GM18499 (cell line): ENCODE measurements at regions not wholly inside any gene's neighbourhood (a gene's known extent, or its start where the extent isn't known, plus 50 kb on each side); places are given as distances from the start of the nearest gene placed in this dataset.
"Not testable (repeated sequence)": the region's sequence is repeated elsewhere in the genome, so short reads cannot be mapped to it uniquely, and the experiment has no call there.

Experiments used
- ATAC-seq: cut with Tn5 transposase; IDR thresholded peaks from one replicate; pipeline ENCODE4 v1.9.1; 2021; ENCODE audit warnings: moderate number of reproducible peaks; ENCODE audit not compliant: insufficient read depth, unreplicated experiment

DNA sequence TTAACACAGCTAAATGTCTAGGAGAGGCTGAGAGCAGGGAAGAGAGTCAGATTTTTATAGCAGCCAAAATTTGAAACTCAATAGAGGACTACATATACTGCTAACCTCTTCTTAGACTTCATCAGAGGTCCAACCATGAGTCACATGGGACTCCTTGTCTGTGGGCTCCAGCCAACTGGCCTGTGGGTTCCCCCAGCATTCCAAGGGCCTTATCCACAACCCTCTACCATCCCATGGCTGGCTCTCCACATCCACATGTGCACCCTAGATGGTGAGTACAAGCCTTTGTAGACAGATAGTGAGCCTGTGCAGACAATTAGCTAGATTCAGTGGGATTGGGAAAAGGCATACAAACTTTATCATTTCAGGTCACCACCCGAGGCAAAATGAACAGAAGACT lies 901.9 kb upstream of the ZEB2 start:
- no peak for ATAC-seq

DNA sequence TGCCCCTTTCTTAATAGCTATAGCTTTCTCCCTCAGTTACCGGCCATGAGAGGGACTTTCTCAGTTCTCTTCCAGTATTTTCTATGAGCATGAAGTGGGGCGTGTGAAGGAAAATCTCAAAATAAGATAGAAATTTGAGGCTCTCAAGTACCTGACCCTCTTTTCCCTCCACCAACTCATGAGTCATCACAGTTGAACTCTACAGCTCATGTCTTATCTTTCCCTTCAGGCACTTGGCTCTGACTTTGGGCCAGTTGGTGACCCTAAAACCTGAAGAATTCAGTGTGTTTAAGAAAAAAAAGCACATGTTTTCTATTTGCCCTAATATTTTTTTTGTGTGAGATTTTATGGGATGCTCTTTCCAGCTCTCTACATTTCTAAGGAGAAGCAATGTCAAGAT lies 896.7 kb upstream of the ZEB2 start:
- no peak for ATAC-seq

DNA sequence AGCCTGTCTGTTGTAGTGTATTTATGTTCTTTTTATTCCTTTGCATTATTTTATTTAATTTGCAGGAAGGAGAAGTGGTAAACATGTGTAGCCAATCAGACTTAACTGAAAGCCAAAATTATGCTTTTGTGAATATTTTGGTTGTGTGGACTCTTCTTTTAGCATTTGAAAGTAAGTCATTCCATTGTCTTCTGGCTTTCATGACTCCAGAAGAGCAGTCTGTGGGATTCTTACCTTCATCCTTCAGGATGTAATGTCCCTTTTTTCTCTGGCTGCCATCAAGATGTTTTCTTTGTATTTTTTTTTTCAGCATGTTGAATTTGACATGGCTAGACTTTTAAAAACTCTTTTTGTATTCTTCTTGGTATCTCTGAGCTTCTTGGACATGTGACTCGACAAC lies 895.2 kb upstream of the ZEB2 start:
- no peak for ATAC-seq

DNA sequence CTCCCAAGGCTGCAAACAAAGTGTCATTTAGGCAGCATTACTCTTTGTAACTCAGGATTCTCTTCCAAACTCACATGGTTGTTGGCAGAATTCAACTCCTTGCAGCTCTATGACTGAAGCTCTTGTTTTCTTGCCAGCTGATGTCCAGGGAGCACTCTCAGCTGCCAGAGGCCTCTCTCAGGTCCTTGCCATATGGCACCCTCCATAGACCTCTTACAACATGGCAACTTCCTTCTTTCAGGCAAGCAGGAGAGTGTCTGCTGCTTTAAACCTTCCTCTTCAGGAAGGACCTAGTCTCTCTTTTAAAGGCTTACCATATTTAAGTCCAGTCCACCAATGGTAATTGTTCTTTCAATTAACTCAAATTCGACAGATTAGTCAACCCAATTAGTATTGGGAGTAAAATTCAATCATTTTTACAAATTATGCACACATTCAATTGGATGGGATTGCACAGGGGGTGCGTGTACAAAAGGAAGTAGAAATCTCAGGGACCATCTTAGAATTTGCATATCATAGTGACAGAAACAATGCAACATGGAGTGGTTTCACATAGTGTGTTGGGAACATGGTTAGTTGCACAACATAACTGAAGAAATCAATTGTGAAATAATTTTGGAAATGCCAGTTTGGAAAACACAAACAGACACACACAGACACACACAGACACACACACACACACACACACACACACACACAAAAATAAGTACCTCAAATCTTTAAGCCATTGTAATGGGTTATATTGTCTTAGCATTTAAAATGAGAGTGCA lies 893.5 kb upstream of the ZEB2 start:
- no peak for ATAC-seq

- ATAC-seq: no peak
Observed at GRCh38 chr2:145412155-145412554, 892.2 kb upstream of the ZEB2 start.

- ATAC-seq: peak; percentile 98
Observed at GRCh38 chr2:145411493-145411892, 891.6 kb upstream of the ZEB2 start.

- no peak for ATAC-seq
Observed at GRCh38 chr2:145410086-145410485, 890.2 kb upstream of the ZEB2 start.

DNA sequence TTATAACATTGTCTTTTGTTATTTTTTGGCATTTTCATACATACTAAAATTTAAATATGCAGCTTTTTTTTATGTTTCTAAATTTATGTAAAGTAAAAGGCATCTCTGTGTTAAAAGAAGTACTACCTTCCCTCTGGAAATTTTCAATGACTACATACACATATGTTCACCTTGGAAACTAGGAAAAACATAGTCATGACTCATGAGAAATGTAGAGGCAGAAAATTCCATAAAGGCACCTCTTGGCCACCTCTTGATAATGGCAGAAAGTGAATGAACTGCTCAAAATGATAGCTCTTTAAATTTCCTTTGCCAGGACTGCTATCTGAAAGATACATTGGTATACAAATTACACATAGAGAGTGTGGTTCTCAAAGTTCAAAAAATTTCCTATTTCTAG lies 889.1 kb upstream of the ZEB2 start:
- no peak for ATAC-seq

GRCh38 chr2:145404690-145405089 lies 884.8 kb upstream of the ZEB2 start:
- no peak for ATAC-seq

GRCh38 chr2:145402706-145403277 lies 882.9 kb upstream of the ZEB2 start:
- no peak for ATAC-seq

DNA sequence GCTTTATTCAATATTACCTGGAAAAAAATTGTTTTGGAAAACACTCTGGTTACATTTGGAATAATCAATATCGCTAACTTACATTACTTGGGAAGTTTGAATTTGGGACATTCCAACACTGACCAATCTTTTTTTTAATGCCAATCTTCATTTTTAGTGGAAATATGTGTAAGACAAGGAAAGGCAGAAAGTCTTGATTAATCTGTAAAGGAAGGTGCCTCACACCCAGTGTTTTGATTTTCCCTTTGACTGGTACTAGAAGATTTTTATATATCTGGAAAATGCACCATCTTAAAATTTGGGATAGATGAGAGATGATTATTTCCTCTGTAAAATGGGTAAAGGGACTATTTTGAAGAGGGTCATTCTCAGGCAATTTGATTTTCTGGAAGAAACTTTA lies 879.2 kb upstream of the ZEB2 start:
- ATAC-seq: no peak

DNA sequence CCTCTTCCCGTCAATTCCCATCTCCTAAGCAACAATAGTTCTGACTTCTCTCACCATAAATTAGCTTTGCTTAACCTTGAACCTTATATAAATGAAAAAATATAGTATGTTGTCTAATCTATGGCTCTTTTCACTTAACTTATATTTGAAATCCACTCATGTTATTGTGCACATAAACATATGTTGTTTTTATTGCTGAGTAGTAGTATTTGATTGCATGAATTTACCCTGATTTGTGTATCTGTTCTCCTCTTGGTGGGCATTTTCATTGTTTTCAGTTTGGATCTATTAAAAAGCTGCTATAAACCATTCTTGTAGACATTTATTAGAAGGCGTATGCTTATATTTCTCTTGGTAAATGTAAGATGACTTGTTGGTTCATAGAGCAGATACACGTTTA lies 874.3 kb upstream of the ZEB2 start:
- ATAC-seq: no peak

DNA sequence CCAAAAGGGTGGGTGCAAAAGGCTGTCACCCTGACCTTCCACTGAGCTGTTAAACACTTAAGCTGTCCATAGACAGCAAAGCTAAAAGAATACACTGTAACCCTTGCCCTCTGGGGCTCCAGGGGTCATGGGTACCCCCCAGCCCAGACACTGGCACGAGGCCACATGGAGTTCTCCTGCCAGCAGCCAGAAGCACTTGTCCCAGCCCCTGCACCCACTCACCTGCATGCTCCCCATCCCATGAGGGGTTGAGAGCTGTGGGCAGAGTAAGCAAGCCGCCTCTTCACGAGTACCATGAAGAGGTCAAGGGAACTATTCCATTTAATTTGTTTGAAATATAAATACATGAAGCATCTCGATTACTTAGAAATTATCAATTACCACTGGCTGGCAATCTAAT lies 867.1 kb upstream of the ZEB2 start:
- ATAC-seq: no peak

DNA sequence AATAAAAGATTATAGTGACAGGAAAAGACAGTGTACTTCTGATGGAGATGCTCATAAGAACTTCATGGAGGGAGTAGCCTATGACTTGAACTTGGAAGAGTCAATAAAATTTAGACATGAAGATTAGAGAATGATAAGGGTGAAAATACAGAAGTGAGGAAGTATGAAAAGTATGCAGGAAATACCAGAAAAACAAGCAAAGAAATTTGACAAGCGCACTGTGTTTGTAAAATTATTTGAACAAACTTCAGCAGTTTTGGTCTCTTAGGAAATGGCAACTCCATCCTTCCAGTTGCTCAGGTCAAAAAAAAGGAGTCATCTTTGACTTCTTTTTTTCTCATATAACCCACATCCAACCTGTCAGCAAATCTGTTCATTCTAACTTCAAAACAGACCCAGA lies 864.0 kb upstream of the ZEB2 start:
- ATAC-seq: no peak

GRCh38 chr2:145380436-145381017 lies 860.6 kb upstream of the ZEB2 start:
- no peak for ATAC-seq

GRCh38 chr2:145379934-145380333 lies 860.0 kb upstream of the ZEB2 start:
- ATAC-seq: no peak

GRCh38 chr2:145374165-145374564 lies 854.2 kb upstream of the ZEB2 start:
- ATAC-seq: no peak

- ATAC-seq: not testable (repeated sequence)
Observed at GRCh38 chr2:145367334-145367733, 847.4 kb upstream of the ZEB2 start.

DNA sequence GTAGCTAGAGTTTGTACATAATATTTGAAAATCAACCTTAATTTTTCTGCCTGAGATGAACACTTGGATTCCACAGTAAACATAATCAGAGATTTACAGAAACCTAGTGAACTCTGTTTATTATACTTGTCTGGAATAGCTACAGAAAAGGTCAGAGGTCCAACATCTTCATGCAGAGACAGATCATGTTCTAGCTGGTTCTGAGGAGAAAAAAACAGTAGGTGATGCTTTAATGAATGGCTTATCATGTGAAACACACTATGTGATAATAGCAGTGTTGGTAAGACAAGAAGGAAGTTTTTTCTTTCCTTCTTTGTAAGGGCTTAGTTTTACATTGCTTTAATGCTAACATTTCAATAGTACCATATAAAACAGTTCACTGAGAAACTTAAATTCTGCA lies 846.4 kb upstream of the ZEB2 start:
- no peak for ATAC-seq

GRCh38 chr2:145360129-145360790 lies 840.3 kb upstream of the ZEB2 start:
- ATAC-seq: no peak

DNA sequence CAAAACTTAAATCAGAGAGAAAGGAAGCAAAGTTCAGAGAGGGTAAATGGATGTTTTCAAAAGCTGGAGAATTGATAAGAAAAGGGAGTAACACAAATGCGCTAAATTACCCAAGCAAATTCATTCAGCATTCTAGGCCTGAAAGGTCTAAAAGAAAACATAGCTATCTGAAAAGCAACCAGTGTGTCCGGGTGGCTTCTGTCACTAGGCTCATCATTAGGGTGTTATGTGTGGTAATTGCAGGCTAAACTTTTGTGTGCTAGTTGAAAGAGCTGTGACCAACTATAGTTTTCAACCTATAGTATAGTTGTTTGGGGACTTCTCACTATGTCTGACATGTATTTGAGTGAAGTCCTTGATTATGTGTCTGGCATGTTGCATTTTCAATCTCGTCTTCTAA lies 839.6 kb upstream of the ZEB2 start:
- ATAC-seq: no peak
